Suprapubic skin (tissue), 4 donors: ENCODE measurements at regions not wholly inside any gene's neighbourhood (a gene's known extent, or its start where the extent isn't known, plus 50 kb on each side); places are given as distances from the start of the nearest gene placed in this dataset.

Experiments used
- DNase-seq, 2 donors: peaks; one replicate each; pipeline ENCODE4 v3.0.0-alpha.2; 2019; ENCODE audit warnings: low spot score in 2 of 2
- H3K27ac ChIP-seq: fragments of 200-600 bp; sonication (generic); one replicate; pipeline ENCODE4 v1.5.1; 2019
- H3K27me3 ChIP-seq: fragments of 200-600 bp; sonication (generic); one replicate; pipeline ENCODE4 v1.5.1; 2019
- H3K36me3 ChIP-seq: fragments of 200-600 bp; sonication (generic); one replicate; pipeline ENCODE4 v1.5.1; 2019
- H3K4me1 ChIP-seq: fragments of 200-600 bp; sonication (generic); one replicate; pipeline ENCODE4 v1.5.1; 2019
- H3K4me3 ChIP-seq: fragments of 200-600 bp; sonication (generic); one replicate; pipeline ENCODE4 v1.5.1; 2019; ENCODE audit warnings: mild to moderate bottlenecking
- H3K9me3 ChIP-seq: fragments of 200-600 bp; sonication (generic); one replicate; pipeline ENCODE4 v1.5.1; 2019
- CTCF ChIP-seq, 2 donors: fragments of 200-600 bp in 1 of 2; fragments of 450-650 bp in 1 of 2; sonication (generic) in 1 of 2; IDR thresholded peaks; one replicate each; pipeline ENCODE4 v1.5.1; 2016 to 2019; ENCODE audit warnings: antibody characterized with exemption in 2 of 2, mild to moderate bottlenecking in 1 of 2, moderate library complexity in 1 of 2
- EP300 ChIP-seq: sonication (generic); formaldehyde crosslinking; IDR thresholded peaks from one replicate; pipeline ENCODE4 v1.6.1; 2017; ENCODE audit warnings: antibody characterized with exemption
- POLR2A ChIP-seq, 2 donors: fragments of 450-650 bp; IDR thresholded peaks; one replicate each; pipeline ENCODE4 v1.6.1; 2017; ENCODE audit warnings: antibody characterized with exemption in 2 of 2, mild to moderate bottlenecking in 2 of 2, moderate library complexity in 2 of 2
- POLR2AphosphoS5 ChIP-seq, 3 donors: sonication (generic); formaldehyde crosslinking; IDR thresholded peaks; one replicate each; pipeline ENCODE4 v1.6.1; 2017; ENCODE audit warnings: antibody characterized with exemption in 3 of 3
- WGBS: methylation state at CpG from one replicate; pipeline ENCODE4 v1.1.5; 2018; 5-methylcytosine and 5-hydroxymethylcytosine counted together

GRCh38 chr7:126368-126767 is 66.0 kb upstream of the FAM20C start:
- Histone ChIP-seq H3K27me3 (peaks cover 1% of the 10 kb centered on the region), H3K27ac (no peak overlapping the region), H3K4me1 (peaks cover 15% of the 10 kb centered on the region), H3K4me3 (no peak overlapping the region), H3K9me3 (no peaks in the 10 kb centered on the region), H3K36me3 (no peaks in the 10 kb centered on the region)
- no peak for TF ChIP-seq EP300
- DNase-seq, result no peak
- 94% methylated on average over 3 of the region's 3 CpGs for WGBS

GRCh38 chr7:127064-127598 is 65.2 kb upstream of the FAM20C start:
- peaks cover 23% of the 10 kb centered on the region for H3K4me1 ChIP-seq
- no peaks in the 10 kb centered on the region for H3K9me3 ChIP-seq
- H3K27me3 ChIP-seq, result no peaks in the 10 kb centered on the region
- no peaks in the 10 kb centered on the region for H3K36me3 ChIP-seq
- no peak overlapping the region for H3K4me3 ChIP-seq
- WGBS, result 90% methylated on average over 11 of the region's 14 CpGs
- no peak overlapping the region for H3K27ac ChIP-seq
- TF ChIP-seq EP300 (no peak), POLR2AphosphoS5 (IDR thresholded peaks at IDR 0.05) (no peak), CTCF (IDR thresholded peaks at IDR 0.05) (no peak), POLR2A (IDR thresholded peaks at IDR 0.05) (no peak)
- no peak for DNase-seq

- TF ChIP-seq POLR2A (IDR thresholded peaks at IDR 0.05), result no peak
- no peak for TF ChIP-seq POLR2AphosphoS5 (IDR thresholded peaks at IDR 0.05)
- no peak for TF ChIP-seq CTCF (IDR thresholded peaks at IDR 0.05)
- no peak for TF ChIP-seq EP300
- no peaks in the 10 kb centered on the region for H3K27me3 ChIP-seq
- no peak overlapping the region for H3K4me3 ChIP-seq
- DNase-seq, result no peak
- H3K9me3 ChIP-seq, result no peaks in the 10 kb centered on the region
- peaks cover 23% of the 10 kb centered on the region for H3K4me1 ChIP-seq
- H3K27ac ChIP-seq, result no peak overlapping the region
- WGBS, result 71% methylated on average over 15 of the region's 23 CpGs
- no peaks in the 10 kb centered on the region for H3K36me3 ChIP-seq
Measured at GRCh38 chr7:128171-129080, 63.9 kb upstream of the FAM20C start.

GRCh38 chr7:129366-130221 is 62.8 kb upstream of the FAM20C start:
- TF ChIP-seq POLR2AphosphoS5 (IDR thresholded peaks at IDR 0.05) (no peak), EP300 (no peak), CTCF (IDR thresholded peaks at IDR 0.05) (no peak), POLR2A (IDR thresholded peaks at IDR 0.05) (no peak)
- 61% methylated on average over 22 of the region's 22 CpGs for WGBS
- H3K4me3 ChIP-seq, result peak overlapping the region; percentile 29
- peaks cover 23% of the 10 kb centered on the region for H3K4me1 ChIP-seq
- H3K9me3 ChIP-seq, result no peaks in the 10 kb centered on the region
- no peaks in the 10 kb centered on the region for H3K36me3 ChIP-seq
- DNase-seq, result no peak
- H3K27me3 ChIP-seq, result no peaks in the 10 kb centered on the region
- H3K27ac ChIP-seq, result peak overlapping the region; percentile 64

- no peaks in the 10 kb centered on the region for H3K36me3 ChIP-seq
- H3K27me3 ChIP-seq, result no peaks in the 10 kb centered on the region
- H3K9me3 ChIP-seq, result no peaks in the 10 kb centered on the region
- TF ChIP-seq POLR2A (IDR thresholded peaks at IDR 0.05) (no peak), CTCF (IDR thresholded peaks at IDR 0.05) (no peak), POLR2AphosphoS5 (IDR thresholded peaks at IDR 0.05) (no peak), EP300 (no peak)
- peaks cover 23% of the 10 kb centered on the region for H3K4me1 ChIP-seq
- H3K27ac ChIP-seq, result peak overlapping the region; percentile 64
- DNase-seq, result no peak
- H3K4me3 ChIP-seq, result peak overlapping the region; percentile 29
- WGBS, result 65% methylated on average over 7 of the region's 7 CpGs
Measured at GRCh38 chr7:130222-130572, 62.2 kb upstream of the FAM20C start.
